ENCODE measurements at regions not wholly inside any gene's neighbourhood (a gene's known extent, or its start where the extent isn't known, plus 50 kb on each side); places are given as distances from the start of the nearest gene placed in this dataset.

DNA sequence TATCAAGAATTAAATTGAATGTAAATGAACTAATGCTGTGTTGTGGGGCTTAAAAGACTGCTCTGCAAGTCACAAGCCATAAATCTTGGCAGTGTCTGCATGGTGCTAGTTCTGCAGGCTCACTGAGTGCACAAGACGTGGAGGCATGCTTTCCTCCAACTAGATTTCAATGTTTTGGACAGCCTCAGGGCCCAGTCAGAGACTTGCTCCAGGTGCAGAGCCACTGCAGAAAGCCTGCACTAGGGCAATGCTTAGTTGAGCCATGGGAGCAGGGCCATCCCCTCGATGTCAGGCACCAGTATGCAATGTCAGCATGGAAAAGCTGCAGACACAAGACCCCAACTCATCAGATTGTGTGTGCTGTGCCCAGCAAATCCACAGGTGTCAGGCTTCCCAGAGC is 234.5 kb upstream of the CDIN1 start:
- no peak for ATAC-seq
- RAD21 ChIA-PET (ENCODE audit: unreplicated experiment): no interaction called here
- Histone ChIP-seq H3K9ac (ENCODE audit: control insufficient read depth, insufficient read depth, low read length) (no peak overlapping the region), H3K27ac (ENCODE audit: control insufficient read depth, insufficient read depth) (no peak overlapping the region), H3K4me1 (ENCODE audit: control insufficient read depth, insufficient read depth, low read length) (no peaks in the 10 kb centered on the region), H3K4me2 (ENCODE audit: control insufficient read depth, insufficient read depth) (no peak overlapping the region), H4K20me1 (ENCODE audit: control insufficient read depth, insufficient read depth) (no peaks in the 10 kb centered on the region), H3K36me3 (ENCODE audit: control insufficient read depth in 2 of 2, insufficient read depth in 2 of 2, low read length in 1 of 2) (no peaks in the 10 kb centered on the region), H2AFZ (ENCODE audit: control insufficient read depth, low read depth, low read length) (no peak overlapping the region), H3K79me2 (ENCODE audit: control insufficient read depth, insufficient read depth, low read length) (no peaks in the 10 kb centered on the region), H3K9me3 (replicated peaks; ENCODE audit: control insufficient read depth, insufficient read depth, low read length) (no peaks in the 10 kb centered on the region), H3K4me3 (no peak overlapping the region), H3K27me3 (replicated peaks in 1 of 2; ENCODE audit: control insufficient read depth in 2 of 2, insufficient read depth in 2 of 2, low read length in 1 of 2) (no peaks in the 10 kb centered on the region)
- SMC1A ChIA-PET (ENCODE audit: uncharacterized antibody, unreplicated experiment): no interaction called here
- no peak for FAIRE-seq
- 0% methylated on average over 2 of the region's 2 CpGs for WGBS (ENCODE audit: insufficient coverage, insufficient replicate concordance, low lambda C conversion rate, missing lambda C conversion rate)
- intact Hi-C loops (cut with micrococcal nuclease; ENCODE audit: unreplicated experiment) (no loop called here), in situ Hi-C loops (cut with MboI) (no loop called here)
- no peak for DNase-seq (ENCODE audit: low read depth, low spot score)
- POLR2A ChIA-PET: no interaction called here
- no TSS peak for BruUV-seq (replicated peaks)
- CTCF ChIA-PET: no interaction called here
- TF ChIP-seq CREM (IDR thresholded peaks at IDR 0.05; ENCODE audit: low read depth): no peak
- TF ChIP-seq IKZF1 (conservative IDR thresholded peaks at IDR 0.05): no peak
- TF ChIP-seq, protein P1, sequence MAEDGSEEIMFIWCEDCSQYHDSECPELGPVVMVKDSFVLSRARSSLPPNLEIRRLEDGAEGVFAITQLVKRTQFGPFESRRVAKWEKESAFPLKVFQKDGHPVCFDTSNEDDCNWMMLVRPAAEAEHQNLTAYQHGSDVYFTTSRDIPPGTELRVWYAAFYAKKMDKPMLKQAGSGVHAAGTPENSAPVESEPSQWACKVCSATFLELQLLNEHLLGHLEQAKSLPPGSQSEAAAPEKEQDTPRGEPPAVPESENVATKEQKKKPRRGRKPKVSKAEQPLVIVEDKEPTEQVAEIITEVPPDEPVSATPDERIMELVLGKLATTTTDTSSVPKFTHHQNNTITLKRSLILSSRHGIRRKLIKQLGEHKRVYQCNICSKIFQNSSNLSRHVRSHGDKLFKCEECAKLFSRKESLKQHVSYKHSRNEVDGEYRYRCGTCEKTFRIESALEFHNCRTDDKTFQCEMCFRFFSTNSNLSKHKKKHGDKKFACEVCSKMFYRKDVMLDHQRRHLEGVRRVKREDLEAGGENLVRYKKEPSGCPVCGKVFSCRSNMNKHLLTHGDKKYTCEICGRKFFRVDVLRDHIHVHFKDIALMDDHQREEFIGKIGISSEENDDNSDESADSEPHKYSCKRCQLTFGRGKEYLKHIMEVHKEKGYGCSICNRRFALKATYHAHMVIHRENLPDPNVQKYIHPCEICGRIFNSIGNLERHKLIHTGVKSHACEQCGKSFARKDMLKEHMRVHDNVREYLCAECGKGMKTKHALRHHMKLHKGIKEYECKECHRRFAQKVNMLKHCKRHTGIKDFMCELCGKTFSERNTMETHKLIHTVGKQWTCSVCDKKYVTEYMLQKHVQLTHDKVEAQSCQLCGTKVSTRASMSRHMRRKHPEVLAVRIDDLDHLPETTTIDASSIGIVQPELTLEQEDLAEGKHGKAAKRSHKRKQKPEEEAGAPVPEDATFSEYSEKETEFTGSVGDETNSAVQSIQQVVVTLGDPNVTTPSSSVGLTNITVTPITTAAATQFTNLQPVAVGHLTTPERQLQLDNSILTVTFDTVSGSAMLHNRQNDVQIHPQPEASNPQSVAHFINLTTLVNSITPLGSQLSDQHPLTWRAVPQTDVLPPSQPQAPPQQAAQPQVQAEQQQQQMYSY (CRISPR knock-in tag; IDR thresholded peaks at IDR 0.05): no peak
- TF ChIP-seq POU2F2 (IDR thresholded peaks at IDR 0.05; ENCODE audit: borderline replicate concordance, low read depth, low read length): no peak
- no peak for TF ChIP-seq NR2F1 (conservative IDR thresholded peaks at IDR 0.05)
- no peak for TF ChIP-seq STAT3 (IDR thresholded peaks at IDR 0.05; ENCODE audit: low read depth, low read length)
- no peak for TF ChIP-seq ZNF384 (IDR thresholded peaks at IDR 0.05; ENCODE audit: borderline replicate concordance, low read depth, low read length)
- TF ChIP-seq BHLHE40 (IDR thresholded peaks at IDR 0.05; ENCODE audit: borderline replicate concordance in 1 of 2, low read depth in 2 of 2, low read length in 1 of 2): no peak
- no peak for TF ChIP-seq SREBF2 (IDR thresholded peaks at IDR 0.05; ENCODE audit: low read length)
- TF ChIP-seq, protein P2, sequence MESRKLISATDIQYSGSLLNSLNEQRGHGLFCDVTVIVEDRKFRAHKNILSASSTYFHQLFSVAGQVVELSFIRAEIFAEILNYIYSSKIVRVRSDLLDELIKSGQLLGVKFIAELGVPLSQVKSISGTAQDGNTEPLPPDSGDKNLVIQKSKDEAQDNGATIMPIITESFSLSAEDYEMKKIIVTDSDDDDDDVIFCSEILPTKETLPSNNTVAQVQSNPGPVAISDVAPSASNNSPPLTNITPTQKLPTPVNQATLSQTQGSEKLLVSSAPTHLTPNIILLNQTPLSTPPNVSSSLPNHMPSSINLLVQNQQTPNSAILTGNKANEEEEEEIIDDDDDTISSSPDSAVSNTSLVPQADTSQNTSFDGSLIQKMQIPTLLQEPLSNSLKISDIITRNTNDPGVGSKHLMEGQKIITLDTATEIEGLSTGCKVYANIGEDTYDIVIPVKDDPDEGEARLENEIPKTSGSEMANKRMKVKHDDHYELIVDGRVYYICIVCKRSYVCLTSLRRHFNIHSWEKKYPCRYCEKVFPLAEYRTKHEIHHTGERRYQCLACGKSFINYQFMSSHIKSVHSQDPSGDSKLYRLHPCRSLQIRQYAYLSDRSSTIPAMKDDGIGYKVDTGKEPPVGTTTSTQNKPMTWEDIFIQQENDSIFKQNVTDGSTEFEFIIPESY (IDR thresholded peaks at IDR 0.05): no peak
- TF ChIP-seq, protein P3, sequence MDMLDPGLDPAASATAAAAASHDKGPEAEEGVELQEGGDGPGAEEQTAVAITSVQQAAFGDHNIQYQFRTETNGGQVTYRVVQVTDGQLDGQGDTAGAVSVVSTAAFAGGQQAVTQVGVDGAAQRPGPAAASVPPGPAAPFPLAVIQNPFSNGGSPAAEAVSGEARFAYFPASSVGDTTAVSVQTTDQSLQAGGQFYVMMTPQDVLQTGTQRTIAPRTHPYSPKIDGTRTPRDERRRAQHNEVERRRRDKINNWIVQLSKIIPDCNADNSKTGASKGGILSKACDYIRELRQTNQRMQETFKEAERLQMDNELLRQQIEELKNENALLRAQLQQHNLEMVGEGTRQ (IDR thresholded peaks at IDR 0.05; ENCODE audit: borderline replicate concordance, low read depth, low read length): no peak
- TF ChIP-seq ZNF24 (IDR thresholded peaks at IDR 0.05): no peak
- TF ChIP-seq, protein P4, sequence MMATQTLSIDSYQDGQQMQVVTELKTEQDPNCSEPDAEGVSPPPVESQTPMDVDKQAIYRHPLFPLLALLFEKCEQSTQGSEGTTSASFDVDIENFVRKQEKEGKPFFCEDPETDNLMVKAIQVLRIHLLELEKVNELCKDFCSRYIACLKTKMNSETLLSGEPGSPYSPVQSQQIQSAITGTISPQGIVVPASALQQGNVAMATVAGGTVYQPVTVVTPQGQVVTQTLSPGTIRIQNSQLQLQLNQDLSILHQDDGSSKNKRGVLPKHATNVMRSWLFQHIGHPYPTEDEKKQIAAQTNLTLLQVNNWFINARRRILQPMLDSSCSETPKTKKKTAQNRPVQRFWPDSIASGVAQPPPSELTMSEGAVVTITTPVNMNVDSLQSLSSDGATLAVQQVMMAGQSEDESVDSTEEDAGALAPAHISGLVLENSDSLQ (IDR thresholded peaks at IDR 0.05): no peak
- TF ChIP-seq SP1 (IDR thresholded peaks at IDR 0.05; ENCODE audit: low read depth, low read length): no peak
- no peak for TF ChIP-seq KLF5 (IDR thresholded peaks at IDR 0.05; ENCODE audit: partially characterized antibody)
- TF ChIP-seq, protein P5, sequence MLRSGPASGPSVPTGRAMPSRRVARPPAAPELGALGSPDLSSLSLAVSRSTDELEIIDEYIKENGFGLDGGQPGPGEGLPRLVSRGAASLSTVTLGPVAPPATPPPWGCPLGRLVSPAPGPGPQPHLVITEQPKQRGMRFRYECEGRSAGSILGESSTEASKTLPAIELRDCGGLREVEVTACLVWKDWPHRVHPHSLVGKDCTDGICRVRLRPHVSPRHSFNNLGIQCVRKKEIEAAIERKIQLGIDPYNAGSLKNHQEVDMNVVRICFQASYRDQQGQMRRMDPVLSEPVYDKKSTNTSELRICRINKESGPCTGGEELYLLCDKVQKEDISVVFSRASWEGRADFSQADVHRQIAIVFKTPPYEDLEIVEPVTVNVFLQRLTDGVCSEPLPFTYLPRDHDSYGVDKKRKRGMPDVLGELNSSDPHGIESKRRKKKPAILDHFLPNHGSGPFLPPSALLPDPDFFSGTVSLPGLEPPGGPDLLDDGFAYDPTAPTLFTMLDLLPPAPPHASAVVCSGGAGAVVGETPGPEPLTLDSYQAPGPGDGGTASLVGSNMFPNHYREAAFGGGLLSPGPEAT (IDR thresholded peaks at IDR 0.05; ENCODE audit: low read depth): no peak

Data from GM12878 (cell line).